ENCODE measurements at regions not wholly inside any gene's neighbourhood (a gene's known extent, or its start where the extent isn't known, plus 50 kb on each side); places are given as distances from the start of the nearest gene placed in this dataset.
"Not testable (repeated sequence)": the region's sequence is repeated elsewhere in the genome, so short reads cannot be mapped to it uniquely, and the experiment has no call there.

DNA sequence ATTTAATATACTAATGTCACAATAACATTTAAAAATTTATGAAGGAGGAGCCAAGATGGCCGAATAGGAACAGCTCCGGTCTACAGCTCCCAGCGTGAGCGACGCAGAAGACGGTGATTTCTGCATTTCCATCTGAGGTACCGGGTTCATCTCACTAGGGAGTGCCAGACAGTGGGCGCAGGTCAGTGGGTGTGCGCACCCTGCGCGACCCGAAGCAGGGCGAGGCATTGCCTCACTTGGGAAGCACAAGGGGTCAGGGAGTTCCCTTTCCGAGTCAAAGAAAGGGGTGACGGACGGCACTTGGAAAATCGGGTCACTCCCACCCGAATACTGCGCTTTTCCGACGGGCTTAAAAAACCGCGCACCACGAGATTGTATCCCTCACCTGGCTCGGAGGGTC is 225.7 kb upstream of the MDGA2 start:
- not testable (repeated sequence) for TF ChIP-seq ZNF384 (IDR thresholded peaks at IDR 0.05); ARNT (IDR thresholded peaks at IDR 0.05); ELF4 (IDR thresholded peaks at IDR 0.05); SP1 (IDR thresholded peaks at IDR 0.05); FOXM1 (IDR thresholded peaks at IDR 0.05; ENCODE audit: borderline replicate concordance); LEF1 (IDR thresholded peaks at IDR 0.05; ENCODE audit: borderline replicate concordance); FOXA1 (IDR thresholded peaks at IDR 0.05); TARDBP (IDR thresholded peaks at IDR 0.05); FOXK2 (IDR thresholded peaks at IDR 0.05); HDGF (IDR thresholded peaks at IDR 0.05; ENCODE audit: borderline replicate concordance); BHLHE40 (IDR thresholded peaks at IDR 0.05; ENCODE audit: borderline replicate concordance); SUZ12 (IDR thresholded peaks at IDR 0.05); CTBP1 (IDR thresholded peaks at IDR 0.05; ENCODE audit: borderline replicate concordance)
- TF ChIP-seq, protein P1, sequence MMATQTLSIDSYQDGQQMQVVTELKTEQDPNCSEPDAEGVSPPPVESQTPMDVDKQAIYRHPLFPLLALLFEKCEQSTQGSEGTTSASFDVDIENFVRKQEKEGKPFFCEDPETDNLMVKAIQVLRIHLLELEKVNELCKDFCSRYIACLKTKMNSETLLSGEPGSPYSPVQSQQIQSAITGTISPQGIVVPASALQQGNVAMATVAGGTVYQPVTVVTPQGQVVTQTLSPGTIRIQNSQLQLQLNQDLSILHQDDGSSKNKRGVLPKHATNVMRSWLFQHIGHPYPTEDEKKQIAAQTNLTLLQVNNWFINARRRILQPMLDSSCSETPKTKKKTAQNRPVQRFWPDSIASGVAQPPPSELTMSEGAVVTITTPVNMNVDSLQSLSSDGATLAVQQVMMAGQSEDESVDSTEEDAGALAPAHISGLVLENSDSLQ (IDR thresholded peaks at IDR 0.05) = not testable (repeated sequence)

Measured in HEK293T (cell line).